HCT116 (cell line): ENCODE measurements at regions not wholly inside any gene's neighbourhood (a gene's known extent, or its start where the extent isn't known, plus 50 kb on each side); places are given as distances from the start of the nearest gene placed in this dataset.

Source experiments
- ATAC-seq: fragments of 200-7000 bp; cut with Tn5 transposase; 2 replicates; pipeline ENCODE4 v1.9.1; 2020; ENCODE audit warnings: mild to moderate bottlenecking, moderate library complexity
- BruUV-seq: library from RNA; stranded (reverse); fragments of 400-500 nt; replicated peaks from 2 replicates; lab custom pipeline; 2021; lab: Mats Ljungman, UMichigan
- CTCF ChIA-PET: fragments of 300-600 bp; sonication (Branson Sonifier 250); formaldehyde crosslinking; loops from one replicate; lab custom pipeline; 2021; ENCODE audit warnings: antibody characterized with exemption; lab: Charles Lee
- POLR2A ChIA-PET: fragments of 300-600, 350-600 bp; sonication (Branson Sonifier 250); formaldehyde crosslinking; loops from one replicate; lab custom pipeline; 2021; ENCODE audit warnings: antibody characterized with exemption; lab: Charles Lee
- RAD21 ChIA-PET, 2 experiments: fragments of 300-600 bp; sonication (Branson Sonifier 250); formaldehyde crosslinking; loops; one replicate each; lab custom pipeline; 2023; ENCODE audit warnings: low total read pairs in 2 of 2; ENCODE audit not compliant: uncharacterized antibody in 2 of 2, unreplicated experiment in 2 of 2, low non-redundant PET in 1 of 2; lab: Charles Lee
- DNase-seq: peaks from one replicate; pipeline ENCODE4 v3.0.0-alpha.2; 2010; ENCODE audit warnings: low read depth, low spot score
- H2AFZ ChIP-seq: fragments of 200-600 bp; shearing (Covaris generic), sonication (generic); 2 replicates; pipeline ENCODE4 v1.6.1; 2017; ENCODE audit warnings: low read depth, mixed run types, mixed read lengths, antibody characterized with exemption, low read length; ENCODE audit not compliant: poor library complexity, severe bottlenecking
- H3K27ac ChIP-seq: 2 replicates; pipeline ENCODE4 v1.5.1; 2012; ENCODE audit warnings: low read depth, low read length
- H3K27me3 ChIP-seq: fragments of 200-600 bp; sonication (generic); 2 replicates; pipeline ENCODE4 v1.6.1; 2016; ENCODE audit warnings: mixed run types, low read length, mixed read lengths; ENCODE audit not compliant: insufficient read depth
- H3K36me3 ChIP-seq, 2 experiments: fragments of 200-500 bp in 1 of 2; fragments of 200-600 bp in 1 of 2; sonication (Bioruptor generic) in 1 of 2; sonication (generic) in 1 of 2; 2 replicates each; pipeline versions ENCODE4 v1.5.1 to v1.6.1; 2014 to 2016; ENCODE audit warnings: low read length in 2 of 2, inconsistent platforms in 1 of 2, mixed read lengths in 1 of 2, mixed run types in 1 of 2; ENCODE audit not compliant: insufficient read depth in 2 of 2, control insufficient read depth in 1 of 2
- H3K4me1 ChIP-seq, 2 experiments: fragments of 200-600 bp in 1 of 2; sonication (generic) in 1 of 2; 2 replicates each; pipeline versions ENCODE4 v1.5.1 to v1.6.1; 2012 to 2017; ENCODE audit warnings: low read length in 2 of 2, inconsistent platforms in 1 of 2, mild to moderate bottlenecking in 1 of 2, mixed read lengths in 1 of 2, mixed run types in 1 of 2, moderate library complexity in 1 of 2; ENCODE audit not compliant: insufficient read depth in 2 of 2, control insufficient read depth in 1 of 2
- H3K4me2 ChIP-seq: fragments of 200-600 bp; sonication (generic); 2 replicates; pipeline ENCODE4 v1.6.1; 2017; ENCODE audit warnings: mixed run types, low read length, mixed read lengths
- H3K4me3 ChIP-seq, 2 experiments: fragments of 200-600 bp in 1 of 2; sonication (generic) in 1 of 2; replicated peaks in 1 of 2; 2 replicates each; pipeline ENCODE4 v1.5.1; 2011 to 2016; ENCODE audit warnings: low read length in 2 of 2, control low read depth in 1 of 2, low read depth in 1 of 2, mild to moderate bottlenecking in 1 of 2, mixed read lengths in 1 of 2, mixed run types in 1 of 2
- H3K79me2 ChIP-seq: fragments of 200-600 bp; sonication (generic); 2 replicates; pipeline ENCODE4 v1.6.1; 2017; ENCODE audit warnings: mild to moderate bottlenecking, mixed run types, low read length, moderate library complexity, mixed read lengths; ENCODE audit not compliant: insufficient read depth
- H3K9ac ChIP-seq: fragments of 200-600 bp; sonication (generic); 2 replicates; pipeline ENCODE4 v1.6.1; 2016; ENCODE audit warnings: low read length, mixed read lengths
- H3K9me2 ChIP-seq: fragments of 200-600 bp; sonication (generic), shearing (Covaris generic); 2 replicates; pipeline ENCODE4 v1.6.1; 2017; ENCODE audit warnings: mixed run types, mild to moderate bottlenecking, moderate library complexity; ENCODE audit not compliant: insufficient read depth
- H3K9me3 ChIP-seq, 2 experiments: fragments of 200-500 bp in 1 of 2; fragments of 200-600 bp in 1 of 2; sonication (Bioruptor generic) in 1 of 2; sonication (generic) in 1 of 2; 2 replicates each; pipeline ENCODE4 v1.6.1; 2014 to 2017; ENCODE audit warnings: low read length in 2 of 2, mixed read lengths in 2 of 2, inconsistent platforms in 1 of 2, low read depth in 1 of 2, mild to moderate bottlenecking in 1 of 2, mixed run types in 1 of 2, moderate library complexity in 1 of 2; ENCODE audit not compliant: control insufficient read depth in 1 of 2, insufficient read depth in 1 of 2
- H4K20me1 ChIP-seq: fragments of 200-600 bp; sonication (generic), shearing (Covaris generic); 2 replicates; pipeline ENCODE4 v1.6.1; 2017; ENCODE audit warnings: mixed run types, mild to moderate bottlenecking, moderate library complexity; ENCODE audit not compliant: insufficient read depth
- ATF3 ChIP-seq: IDR thresholded peaks from 2 replicates; pipeline ENCODE4 v1.6.1; 2012
- CTCF ChIP-seq, 3 experiments: fragments of 200-600 bp in 1 of 3; sonication (generic) in 1 of 3; IDR thresholded peaks in 2 of 3; conservative IDR thresholded peaks in 1 of 3; 2 replicates each; pipeline ENCODE4 v1.5.1; 2012 to 2017; ENCODE audit warnings: low read depth in 2 of 3, low read length in 2 of 3, antibody characterized with exemption in 1 of 3, borderline replicate concordance in 1 of 3, control low read depth in 1 of 3, mild to moderate bottlenecking in 1 of 3, mixed read lengths in 1 of 3, mixed run types in 1 of 3, moderate library complexity in 1 of 3; ENCODE audit not compliant: insufficient read depth in 1 of 3
- EGR1 ChIP-seq: IDR thresholded peaks from 2 replicates; pipeline ENCODE4 v1.6.1; 2012; ENCODE audit warnings: low read depth
- FOSL1 ChIP-seq: IDR thresholded peaks from 2 replicates; pipeline ENCODE4 v1.6.1; 2012; ENCODE audit warnings: low read depth
- MAX ChIP-seq: IDR thresholded peaks from 2 replicates; pipeline ENCODE4 v1.6.1; 2012
- RAD21 ChIP-seq: IDR thresholded peaks from 2 replicates; pipeline ENCODE4 v1.6.1; 2012; ENCODE audit warnings: low read depth, mild to moderate bottlenecking
- intact Hi-C: fragments of 100-400 bp; cut with micrococcal nuclease; formaldehyde crosslinking; loops from 2 replicates; pipeline ENCODE4 v1.10.0; 2022

- no peak overlapping the region for H3K4me2 ChIP-seq
- CTCF ChIA-PET: interaction anchor here (1.0 to 1.6 kb wide), 3 partner anchors 14 to 60 kb away, joined by 4 to 6 read pairs (median 4); no protein-coding TSS in a partner anchor
- no peaks in the 10 kb centered on the region for H3K79me2 ChIP-seq
- no peaks in the 10 kb centered on the region for H4K20me1 ChIP-seq
- POLR2A ChIA-PET: no interaction called here
- intact Hi-C loops: no loop called here
- H2AFZ ChIP-seq: no peak overlapping the region
- peaks cover 26% of the 10 kb centered on the region; the same call in 1 of the 2 replicates for H3K27me3 ChIP-seq
- no TSS peak for BruUV-seq
- H3K4me3 ChIP-seq: no peak overlapping the region
- H3K9me2 ChIP-seq: no peaks in the 10 kb centered on the region
- ATAC-seq (peak; percentile 88), DNase-seq (peak; percentile 24)
- H3K9me3 ChIP-seq: no peaks in the 10 kb centered on the region
- H3K36me3 ChIP-seq: no peaks in the 10 kb centered on the region
- no peak for TF ChIP-seq ATF3
- TF ChIP-seq EGR1: no peak
- TF ChIP-seq CTCF (IDR thresholded peaks at IDR 0.05 in 2 of 3, conservative IDR thresholded peaks at IDR 0.05 in 1 of 3; ENCODE audit: borderline replicate concordance in 1 of 3, insufficient read depth in 1 of 3, low read depth in 2 of 3, low read length in 2 of 3): peak; percentile 37 to 49 (median 44); a peak in 5 of 6 replicates
- peak; percentile 54 for TF ChIP-seq RAD21
- H3K27ac ChIP-seq: no peak overlapping the region
- RAD21 ChIA-PET: interaction anchor here in 1 of 2 experiments (1.1 kb wide), 1 partner anchor 33 kb away, joined by 3 read pairs; no protein-coding TSS in a partner anchor
- no peaks in the 10 kb centered on the region for H3K4me1 ChIP-seq
- no peak overlapping the region for H3K9ac ChIP-seq
These were observed 187.3 kb upstream of the CXCL13 start for GRCh38 chr4:77418333-77418732.

- intact Hi-C loops: no loop called here
- H3K27me3 ChIP-seq: peaks cover 5% of the 10 kb centered on the region; the same call in 1 of the 2 replicates
These were observed 174.8 kb upstream of the CXCL13 start for GRCh38 chr4:77430847-77431246.

More at GRCh38 chr4:77430847-77431246, 174.8 kb upstream of the CXCL13 start:
- H3K4me2 ChIP-seq: no peak overlapping the region
- H3K27ac ChIP-seq: no peak overlapping the region
- BruUV-seq: no TSS peak
- no peaks in the 10 kb centered on the region for H3K9me2 ChIP-seq
- H3K4me3 ChIP-seq: no peak overlapping the region
- no peak for DNase-seq
- no peak overlapping the region for H3K9ac ChIP-seq
- no peaks in the 10 kb centered on the region for H3K36me3 ChIP-seq
- ATAC-seq: 0 out of 2 replicates have a peak, but pooled peaks have one; percentile 39
- no peaks in the 10 kb centered on the region for H3K9me3 ChIP-seq
- no peaks in the 10 kb centered on the region for H3K79me2 ChIP-seq
- RAD21 ChIA-PET: no interaction called here
- H3K4me1 ChIP-seq: peaks cover 0 to 4% of the 10 kb centered on the region in 2 experiments; a peak in 2 of 4 replicates
- CTCF ChIA-PET: interaction anchor here (1.0 kb wide), 1 partner anchor 63 kb away, joined by 3 read pairs; no protein-coding TSS in a partner anchor
- POLR2A ChIA-PET: no interaction called here
- no peaks in the 10 kb centered on the region for H4K20me1 ChIP-seq
- H2AFZ ChIP-seq: no peak overlapping the region
- TF ChIP-seq MAX: no peak
- peak in 2 of 3 experiments; percentile 14 to 40; a peak in 2 of 6 replicates for TF ChIP-seq CTCF (IDR thresholded peaks at IDR 0.05 in 2 of 3, conservative IDR thresholded peaks at IDR 0.05 in 1 of 3; ENCODE audit: borderline replicate concordance in 1 of 3, insufficient read depth in 1 of 3, low read depth in 2 of 3, low read length in 2 of 3)
- no peak for TF ChIP-seq FOSL1
